Brain microvascular endothelial cell (primary cell): ENCODE measurements at regions not wholly inside any gene's neighbourhood (a gene's known extent, or its start where the extent isn't known, plus 50 kb on each side); places are given as distances from the start of the nearest gene placed in this dataset.

Source experiments
- DNase-seq: peaks from one replicate; pipeline ENCODE4 v3.0.0-alpha.2; 2020
- H3K27ac ChIP-seq: fragments of 250-450 bp; sonication (Bioruptor Pico); 2 replicates; pipeline ENCODE4 v1.5.1; 2020; ENCODE audit warnings: mild to moderate bottlenecking, moderate library complexity
- H3K27me3 ChIP-seq: fragments of 250-450 bp; sonication (Bioruptor Pico); replicated peaks from 2 replicates; pipeline ENCODE4 v1.5.1; 2020; ENCODE audit warnings: mild to moderate bottlenecking
- H3K36me3 ChIP-seq: fragments of 250-450 bp; sonication (Bioruptor Pico); replicated peaks from 2 replicates; pipeline ENCODE4 v1.5.1; 2020; ENCODE audit warnings: mild to moderate bottlenecking
- H3K4me3 ChIP-seq: 2 replicates; pipeline ENCODE4 v1.5.1; 2011; ENCODE audit warnings: low read depth, mild to moderate bottlenecking, control low read depth, low read length, moderate library complexity
- CTCF ChIP-seq: IDR thresholded peaks from 2 replicates; pipeline ENCODE4 v1.5.1; 2011; ENCODE audit warnings: low read depth, mild to moderate bottlenecking, moderate library complexity, low read length, control low read depth, inconsistent platforms; ENCODE audit errors: missing control alignments
- in situ Hi-C: cut with HindIII; loops from 2 replicates; pipeline ENCODE4 v1.10.0; 2017; ENCODE audit warnings: low sequenced_read_pairs, low pct_ligation_motif_present

- no peaks in the 10 kb centered on the region for H3K36me3 ChIP-seq
- no peak for DNase-seq
- TF ChIP-seq CTCF, result no peak
- in situ Hi-C loops, result no loop called here
- no peak overlapping the region for H3K27ac ChIP-seq
- no peak overlapping the region for H3K4me3 ChIP-seq
- H3K27me3 ChIP-seq, result no peaks in the 10 kb centered on the region
Measured at GRCh38 chr18:75884728-75885127, 457.2 kb upstream of the SMIM21 start.

GRCh38 chr18:75880925-75881504 is 453.5 kb upstream of the SMIM21 start:
- H3K27ac ChIP-seq, result no peak overlapping the region
- in situ Hi-C loops, result no loop called here
- no peak for DNase-seq

GRCh38 chr18:75880266-75880665 is 452.8 kb upstream of the SMIM21 start:
- no peak for TF ChIP-seq CTCF
- DNase-seq, result no peak
- Histone ChIP-seq H3K4me3 (no peak overlapping the region), H3K27ac (no peak overlapping the region), H3K36me3 (no peaks in the 10 kb centered on the region), H3K27me3 (no peaks in the 10 kb centered on the region)
- in situ Hi-C loops, result no loop called here

More at GRCh38 chr18:75880925-75881504, 453.5 kb upstream of the SMIM21 start:
- no peak for TF ChIP-seq CTCF
- no peaks in the 10 kb centered on the region for H3K36me3 ChIP-seq
- no peak overlapping the region for H3K4me3 ChIP-seq
- no peaks in the 10 kb centered on the region for H3K27me3 ChIP-seq

- H3K27ac ChIP-seq, result no peak overlapping the region
- no peaks in the 10 kb centered on the region for H3K36me3 ChIP-seq
- DNase-seq, result no peak
- in situ Hi-C loops, result no loop called here
- no peak overlapping the region for H3K4me3 ChIP-seq
- no peak for TF ChIP-seq CTCF
- no peaks in the 10 kb centered on the region for H3K27me3 ChIP-seq
Measured at GRCh38 chr18:75879196-75879595, 451.7 kb upstream of the SMIM21 start.

GRCh38 chr18:75875559-75875958 is 448.1 kb upstream of the SMIM21 start:
- TF ChIP-seq CTCF, result no peak
- Histone ChIP-seq H3K27ac (no peak overlapping the region), H3K36me3 (no peaks in the 10 kb centered on the region), H3K27me3 (no peaks in the 10 kb centered on the region), H3K4me3 (no peak overlapping the region)
- no peak for DNase-seq
- in situ Hi-C loops, result no loop called here

- TF ChIP-seq CTCF, result no peak
- in situ Hi-C loops, result no loop called here
- Histone ChIP-seq H3K36me3 (no peaks in the 10 kb centered on the region), H3K4me3 (no peak overlapping the region), H3K27me3 (no peaks in the 10 kb centered on the region), H3K27ac (no peak overlapping the region)
- DNase-seq, result no peak
Measured at GRCh38 chr18:75874401-75875089, 447.0 kb upstream of the SMIM21 start.
